Umbilical cord (tissue), 1 donor: ENCODE measurements at regions not wholly inside any gene's neighbourhood (a gene's known extent, or its start where the extent isn't known, plus 50 kb on each side); places are given as distances from the start of the nearest gene placed in this dataset.

Experiments
- DNase-seq: peaks from one replicate; pipeline ENCODE4 v3.0.0-alpha.2; 2015; ENCODE audit warnings: low spot score

DNA sequence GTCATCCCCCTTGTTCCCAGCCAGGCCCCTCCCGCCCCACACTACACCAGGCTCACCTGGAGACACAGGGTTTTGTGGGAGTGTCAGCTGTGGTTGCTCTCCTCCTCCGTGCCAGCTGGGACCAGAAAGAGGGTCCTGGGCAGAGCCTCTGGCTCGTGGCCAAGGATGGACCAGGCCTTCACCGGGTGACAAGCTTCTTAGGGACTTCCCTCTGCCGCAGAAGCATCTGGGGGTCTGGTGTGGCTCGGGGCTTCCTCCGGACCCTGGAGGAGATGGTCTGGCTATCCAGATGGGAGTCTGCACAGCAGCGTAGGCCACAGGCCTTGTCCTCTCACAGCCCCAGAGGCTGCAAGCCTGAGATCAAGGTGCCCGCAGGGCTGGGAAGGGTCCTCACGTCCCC, 63.8 kb upstream of the CFAP46 start:
- no peak for DNase-seq

DNA sequence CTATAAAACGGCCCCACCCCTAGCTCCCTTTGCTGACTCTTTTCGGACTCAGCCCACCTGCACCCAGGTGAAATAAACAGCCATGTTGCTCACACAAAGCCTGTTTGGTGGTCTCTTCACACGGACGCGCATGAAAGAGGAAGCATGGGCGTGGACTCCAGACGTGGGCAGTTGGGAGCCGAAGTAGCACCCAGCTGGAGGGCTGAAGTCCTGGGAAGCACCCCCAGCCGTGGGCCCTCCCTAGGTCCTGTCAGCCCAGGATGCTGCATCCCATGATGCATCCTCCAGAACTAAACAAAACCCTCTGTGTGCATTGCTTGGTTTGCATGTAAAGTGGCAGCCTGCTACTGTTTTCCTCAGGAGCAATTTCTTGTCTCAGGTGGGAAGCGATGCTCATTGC, 62.1 kb upstream of the CFAP46 start:
- DNase-seq: no peak

DNA sequence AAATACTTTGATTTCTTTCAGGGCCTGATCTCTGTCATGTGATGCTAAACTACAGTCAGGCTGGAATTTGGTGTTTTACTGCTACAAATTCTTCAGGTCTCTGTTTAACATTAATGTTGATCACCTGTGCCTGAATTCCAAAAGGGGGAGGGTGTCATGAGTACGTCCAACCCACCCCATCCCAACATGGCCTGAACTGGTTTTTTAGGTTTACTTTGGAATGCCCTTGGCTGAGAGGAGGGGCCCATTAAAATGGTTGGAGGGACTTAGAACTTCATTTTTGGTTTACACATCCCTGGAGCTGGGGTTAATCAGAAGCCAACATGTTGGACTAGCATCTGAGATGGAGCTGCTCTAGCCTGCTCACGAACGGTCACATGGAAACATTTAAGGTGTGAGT, 60.8 kb upstream of the CFAP46 start:
- no peak for DNase-seq

DNA sequence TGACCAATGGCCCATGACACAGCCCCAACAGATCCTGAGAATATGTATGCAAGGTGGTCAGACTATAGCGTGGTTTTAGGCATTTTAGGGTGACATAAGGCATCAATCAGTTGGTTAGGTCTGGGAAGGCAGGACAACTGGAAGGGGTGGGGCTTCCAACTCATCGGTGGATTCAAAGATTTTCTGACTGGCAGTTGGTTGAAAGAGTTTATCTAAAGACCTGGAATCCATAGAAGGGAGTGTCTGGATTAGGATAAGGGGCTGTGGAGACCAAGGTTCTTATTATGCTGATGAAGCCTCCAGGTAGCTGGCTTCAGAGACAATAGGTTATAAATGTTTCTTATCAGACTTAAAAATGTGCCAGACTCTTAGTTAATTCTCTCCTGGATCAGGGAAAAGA, 60.3 kb upstream of the CFAP46 start:
- no peak for DNase-seq

DNA sequence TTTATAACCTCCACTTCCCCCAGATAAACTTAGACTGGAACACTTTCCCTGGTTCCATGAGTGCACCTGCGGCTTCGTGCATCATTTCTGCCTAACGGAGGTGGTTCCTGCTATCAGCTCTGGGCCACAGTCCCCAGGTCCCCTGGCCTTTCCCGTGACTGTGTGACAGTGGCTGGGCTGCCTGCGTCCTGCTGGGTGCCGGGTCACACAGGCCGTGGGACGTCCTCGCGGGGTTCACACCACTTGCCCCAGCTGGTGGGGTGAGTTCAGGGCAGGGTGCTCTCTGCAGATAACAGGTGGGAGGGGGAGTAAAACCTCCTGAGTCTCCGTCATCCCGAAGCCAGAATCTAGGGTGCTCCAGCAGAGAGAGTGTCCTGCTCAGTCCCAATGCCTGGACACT, 58.7 kb upstream of the CFAP46 start:
- no peak for DNase-seq

DNA sequence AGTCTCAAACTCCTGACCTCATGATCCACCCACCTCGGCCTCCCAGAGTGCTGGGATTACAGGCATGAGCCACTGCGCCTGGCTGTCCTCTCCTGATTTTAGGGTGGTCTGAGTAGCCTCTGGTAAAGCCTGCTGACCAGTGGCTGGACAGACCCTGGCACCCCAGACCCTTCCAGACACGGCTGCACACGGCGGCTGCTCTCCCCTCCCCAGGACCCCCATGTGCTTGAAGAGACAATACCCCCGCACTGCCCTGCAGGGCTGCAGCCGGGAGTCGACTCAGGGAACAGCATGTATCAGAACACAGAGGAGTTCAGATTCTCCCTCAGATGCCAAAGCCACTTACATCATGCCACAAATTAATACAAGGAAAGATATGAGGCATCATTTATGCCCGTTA, 58.3 kb upstream of the CFAP46 start:
- no peak for DNase-seq

DNA sequence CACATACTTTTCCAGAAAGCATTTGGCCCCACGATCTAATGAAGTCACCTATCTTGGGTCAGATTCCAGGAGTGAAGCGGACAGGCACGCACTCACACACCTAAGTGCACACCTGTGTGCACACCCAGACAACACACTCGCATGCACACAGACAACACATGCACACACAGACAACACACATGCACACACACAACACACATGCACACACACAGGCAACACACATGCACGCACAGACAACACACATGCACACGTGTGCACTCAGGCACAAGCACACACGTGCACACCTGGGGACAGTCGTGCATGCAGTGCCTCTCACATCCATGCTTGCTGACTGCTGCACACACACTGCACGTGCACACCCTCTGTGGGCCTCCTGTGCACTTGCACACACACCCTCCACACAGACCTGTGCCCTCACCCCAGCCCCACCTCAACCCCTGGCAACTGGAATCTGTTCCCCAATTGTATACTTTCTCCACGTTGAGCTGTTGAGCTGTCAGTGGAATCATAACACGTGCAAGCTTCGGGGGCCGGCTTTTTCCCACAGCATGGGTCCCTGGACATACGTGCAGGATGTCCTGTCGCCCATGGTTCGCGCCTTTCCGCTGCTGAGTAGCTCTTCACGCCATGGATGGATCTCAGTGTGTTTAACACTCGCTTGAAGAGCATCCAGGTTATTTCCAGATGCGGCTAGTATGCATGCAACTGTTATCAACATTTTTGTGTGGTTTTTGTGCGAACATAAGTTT, 55.3 kb upstream of the CFAP46 start:
- no peak for DNase-seq

DNA sequence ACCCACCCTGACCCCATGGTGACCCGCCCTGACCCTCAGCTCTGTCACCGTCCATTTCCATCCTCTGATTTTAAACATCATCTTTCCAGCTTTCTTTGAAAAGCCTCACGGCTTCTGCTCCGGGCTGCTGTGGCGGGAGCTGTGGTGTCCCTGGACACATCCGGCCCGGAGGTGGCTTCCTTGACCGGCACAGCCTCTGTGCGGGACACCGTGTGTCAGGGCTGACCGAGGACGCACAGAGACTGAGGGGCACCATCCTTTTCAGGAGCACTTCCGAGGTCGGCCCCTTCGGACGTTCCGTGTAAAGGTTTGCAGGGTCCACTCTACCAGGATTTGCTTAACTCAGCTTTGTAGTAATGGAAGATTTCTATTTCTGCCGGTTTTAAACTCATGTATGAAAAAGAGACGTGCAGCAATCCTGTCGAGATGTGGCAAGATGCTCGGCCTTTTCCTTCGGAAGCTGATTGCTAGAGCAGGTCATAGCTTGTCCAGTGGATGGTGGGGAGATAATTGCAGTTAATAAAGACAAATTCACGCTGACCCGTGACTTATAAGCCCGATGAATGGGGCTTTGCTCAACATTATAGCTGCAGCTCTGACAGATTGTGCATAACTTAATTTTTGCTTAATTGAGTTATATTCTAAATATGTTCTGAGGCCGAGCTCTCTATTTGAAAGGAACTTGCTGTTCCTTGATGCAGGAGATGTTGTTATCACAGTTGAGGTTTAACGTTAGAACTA, 54.4 kb upstream of the CFAP46 start:
- no peak for DNase-seq

DNA sequence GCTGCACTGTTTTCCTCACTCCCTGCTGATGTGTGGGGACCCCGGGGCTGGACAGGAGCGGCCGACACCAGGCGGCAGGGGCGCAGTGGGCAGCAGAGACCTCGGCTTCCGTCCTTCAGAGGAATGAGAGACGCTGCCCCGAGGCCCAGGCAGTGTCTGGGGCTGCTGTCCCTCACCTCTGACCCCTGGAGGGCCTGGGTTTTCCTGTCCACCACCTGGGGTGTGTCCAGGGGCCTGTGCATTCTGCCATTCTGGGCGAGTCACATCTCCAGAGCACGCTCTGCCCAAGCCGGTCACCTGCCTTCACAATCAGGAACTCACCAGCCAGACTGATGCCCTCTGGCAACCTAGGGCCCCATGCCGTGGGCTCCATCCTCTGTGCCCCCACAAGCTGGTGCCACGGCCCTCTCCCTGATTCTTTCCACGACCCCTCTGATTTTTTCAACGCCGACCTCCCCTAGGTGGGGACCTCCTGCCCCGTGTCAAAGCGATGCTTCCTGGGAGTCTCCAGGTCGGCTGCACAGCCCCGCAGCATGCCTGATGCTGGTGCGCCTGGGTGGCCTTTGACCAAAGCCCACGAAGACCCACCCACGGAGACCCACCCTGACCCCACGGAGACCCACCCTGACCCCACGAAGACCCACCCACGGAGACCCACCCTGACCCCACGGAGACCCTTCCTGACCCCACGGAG, 53.7 kb upstream of the CFAP46 start:
- no peak for DNase-seq

DNA sequence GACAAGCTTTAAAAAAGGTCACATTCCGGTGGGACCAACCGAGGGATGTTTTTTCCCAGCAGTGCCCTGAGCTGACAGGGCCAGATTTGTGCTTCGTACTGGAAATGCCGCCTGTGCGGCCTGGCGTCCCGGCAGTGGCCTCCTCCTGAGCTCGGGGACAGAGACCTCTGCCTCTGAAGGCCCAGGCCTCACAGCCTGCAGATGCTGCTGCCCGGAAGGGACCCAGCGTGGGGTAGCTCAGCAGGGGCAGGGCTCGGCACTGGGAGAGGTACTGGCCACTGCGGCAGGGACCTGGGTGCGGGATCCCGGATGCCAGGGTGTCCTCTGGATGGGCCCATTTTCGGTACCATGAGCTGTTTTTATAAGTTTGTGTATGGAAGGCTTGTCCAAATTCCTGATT, 52.4 kb upstream of the CFAP46 start:
- DNase-seq: no peak

DNA sequence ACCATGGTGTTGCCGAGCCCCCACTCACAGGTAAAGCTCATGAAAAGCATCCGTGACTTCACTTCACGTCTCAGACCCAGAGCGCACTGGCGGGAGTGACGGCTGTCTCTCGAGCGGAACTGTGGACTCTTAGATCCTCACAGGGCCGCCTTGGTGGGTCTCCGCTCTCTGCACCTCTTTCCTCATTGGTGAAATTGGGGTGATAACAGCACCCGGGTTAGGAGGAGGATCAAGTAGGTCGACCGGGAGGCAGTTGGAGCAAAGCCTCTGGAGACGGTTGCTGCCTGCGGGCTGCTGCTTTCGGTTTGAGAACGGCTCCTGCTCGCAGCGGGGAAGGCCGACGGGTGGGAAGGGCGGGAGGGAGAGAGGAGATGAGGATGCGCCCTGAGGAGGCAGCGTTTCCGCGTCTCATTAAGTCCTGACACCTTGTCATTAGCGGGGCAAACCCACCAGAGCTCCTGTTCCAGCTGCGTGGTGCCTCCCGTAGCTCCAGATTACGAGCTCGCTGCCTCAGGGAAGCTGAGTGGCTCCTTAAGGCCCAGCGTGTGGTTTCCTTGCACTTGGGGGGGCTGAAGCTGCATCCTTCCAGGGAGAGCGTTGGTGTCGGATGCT, 51.9 kb upstream of the CFAP46 start:
- DNase-seq: peak; percentile 16

DNA sequence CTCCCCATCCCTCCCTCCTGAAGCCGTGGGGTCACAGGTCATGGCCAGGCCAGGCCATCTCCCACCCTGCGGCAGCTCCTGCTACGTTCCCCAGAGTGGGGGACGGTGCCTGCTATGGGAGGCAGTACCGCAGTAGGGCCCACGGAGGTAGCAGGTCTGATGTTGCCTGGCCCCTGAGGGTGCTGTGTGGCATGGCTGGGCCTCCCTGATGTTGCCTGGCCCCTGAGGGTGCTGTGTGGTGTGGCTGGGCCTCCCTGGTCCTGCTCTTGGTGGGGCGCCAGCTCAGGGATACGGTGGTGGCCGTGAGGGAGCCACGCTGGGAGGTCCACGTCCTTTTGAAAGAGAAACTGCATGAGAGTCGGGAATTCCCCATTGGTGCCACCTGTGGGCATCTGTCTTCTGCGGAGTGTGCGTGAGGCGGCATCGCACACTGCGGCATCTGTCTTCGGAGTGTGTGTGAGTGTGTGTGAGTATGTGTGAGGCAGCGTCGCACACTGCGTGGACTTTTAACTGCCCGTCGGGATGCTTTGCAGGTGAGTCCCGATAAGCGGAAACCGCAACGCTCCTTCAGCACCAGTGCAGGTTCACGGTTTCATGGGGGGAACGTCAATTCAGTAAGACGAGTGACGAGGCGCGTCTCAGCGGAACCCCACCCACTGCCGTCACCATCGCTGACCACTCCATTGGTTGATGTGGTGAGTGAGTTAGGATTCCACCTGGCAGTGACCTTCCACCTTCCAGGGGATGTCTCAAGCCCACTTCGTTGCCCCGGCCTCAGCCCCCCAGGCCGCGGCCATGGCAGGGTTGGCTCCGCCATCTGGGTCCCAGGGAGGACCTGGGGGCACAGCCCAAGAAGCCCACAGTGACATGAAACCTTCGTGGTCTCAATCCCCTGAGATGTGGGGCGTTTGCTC, 51.2 kb upstream of the CFAP46 start:
- no peak for DNase-seq

DNA sequence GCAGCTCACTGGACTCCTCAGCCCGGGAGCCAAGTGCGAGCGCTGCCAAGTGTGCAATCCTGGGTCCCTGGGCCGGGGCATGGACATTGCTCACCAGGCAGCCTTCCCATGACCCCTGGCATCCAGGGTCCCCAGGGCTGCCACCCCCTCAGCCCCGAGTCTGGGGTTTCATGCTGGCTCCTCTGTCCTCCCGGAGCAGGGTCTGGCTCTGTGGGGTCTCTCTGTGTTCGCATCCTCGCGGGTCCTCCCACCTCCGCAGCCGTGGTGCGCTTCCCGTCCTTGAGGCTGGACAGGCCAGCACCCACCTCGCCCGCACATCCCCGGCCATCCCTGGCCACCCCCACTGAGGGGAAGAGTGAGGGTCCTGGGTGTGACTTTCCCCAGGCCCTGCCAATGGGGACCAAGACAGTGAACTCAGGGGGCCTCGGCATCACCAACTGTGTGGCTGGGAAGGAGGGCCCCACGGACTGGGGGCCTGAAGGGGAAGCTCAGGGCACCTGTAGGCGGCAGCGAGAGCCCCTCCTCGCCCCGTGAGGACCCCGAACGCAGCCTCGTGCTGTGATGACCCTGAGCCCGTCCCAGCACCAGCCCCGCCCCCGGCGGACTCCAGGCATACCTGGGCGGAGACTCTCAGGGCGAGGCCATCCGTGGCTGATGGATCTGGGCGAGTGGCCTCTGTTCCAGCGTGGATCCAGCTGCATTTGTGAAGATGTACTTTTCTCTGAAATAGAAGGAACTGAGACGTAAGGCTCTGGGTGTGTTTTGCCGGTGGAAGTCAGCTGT, 50.3 kb upstream of the CFAP46 start:
- DNase-seq: no peak
